Lower leg skin (tissue), 4 donors: ENCODE measurements at regions not wholly inside any gene's neighbourhood (a gene's known extent, or its start where the extent isn't known, plus 50 kb on each side); places are given as distances from the start of the nearest gene placed in this dataset.

ENCODE experiments used
- DNase-seq, 2 donors: peaks; one replicate each; pipeline ENCODE4 v3.0.0-alpha.2; 2019; ENCODE audit warnings: low spot score in 2 of 2
- H3K4me3 ChIP-seq: fragments of 200-600 bp; sonication (generic); 2 replicates; pipeline ENCODE4 v1.5.1; 2017; ENCODE audit warnings: mild to moderate bottlenecking, low read depth; ENCODE audit not compliant: poor library complexity, severe bottlenecking
- CTCF ChIP-seq, 3 donors: fragments of 450-650 bp; IDR thresholded peaks; one replicate each; pipeline ENCODE4 v1.5.1; 2016; ENCODE audit warnings: antibody characterized with exemption in 3 of 3, mild to moderate bottlenecking in 3 of 3, moderate library complexity in 2 of 3
- POLR2A ChIP-seq, 2 donors: fragments of 450-650 bp; IDR thresholded peaks; one replicate each; pipeline ENCODE4 v1.6.1; 2016 to 2017; ENCODE audit warnings: antibody characterized with exemption in 2 of 2, mild to moderate bottlenecking in 1 of 2, moderate library complexity in 1 of 2
- WGBS, 2 donors: methylation state at CpG; one replicate each; pipeline ENCODE4 v1.1.5; 2018; 5-methylcytosine and 5-hydroxymethylcytosine counted together
- intact Hi-C: fragments of 100-400 bp; cut with DNase I; formaldehyde crosslinking; loops from one replicate; pipeline ENCODE4 v1.15.0; 2023; ENCODE audit warnings: low total_unique reads

- TF ChIP-seq POLR2A (IDR thresholded peaks at IDR 0.05) = no peak
- no peak for TF ChIP-seq CTCF (IDR thresholded peaks at IDR 0.05)
- DNase-seq = no peak
- intact Hi-C loops = no loop called here
- WGBS, 2 donors = 72 to 75% methylated on average over 7 of the region's 7 CpGs
- H3K4me3 ChIP-seq = no peak overlapping the region
Measured at GRCh38 chr14:53596853-53597525, 359.6 kb downstream of the BMP4 start.

- DNase-seq = no peak
- intact Hi-C loops = no loop called here
- WGBS, 2 donors = 48 to 54% methylated on average over 3 of the region's 3 CpGs
Measured at GRCh38 chr14:53591816-53592215, 364.8 kb downstream of the BMP4 start.

GRCh38 chr14:53581504-53581903, 375.1 kb downstream of the BMP4 start:
- no peak for DNase-seq
- TF ChIP-seq POLR2A (IDR thresholded peaks at IDR 0.05) = no peak
- no peak for TF ChIP-seq CTCF (IDR thresholded peaks at IDR 0.05)
- no peak overlapping the region for H3K4me3 ChIP-seq
- intact Hi-C loops = no loop called here
- WGBS, 2 donors = 48 to 62% methylated on average over 1 of the region's 1 CpG

More at GRCh38 chr14:53591816-53592215, 364.8 kb downstream of the BMP4 start:
- H3K4me3 ChIP-seq = no peak overlapping the region
- no peak for TF ChIP-seq CTCF (IDR thresholded peaks at IDR 0.05)
- TF ChIP-seq POLR2A (IDR thresholded peaks at IDR 0.05) = no peak

GRCh38 chr14:53571641-53572328, 384.8 kb downstream of the BMP4 start:
- intact Hi-C loops = no loop called here
- 34 to 37% methylated on average over 5 of the region's 5 CpGs for WGBS, 2 donors
- TF ChIP-seq POLR2A (IDR thresholded peaks at IDR 0.05) (no peak), CTCF (IDR thresholded peaks at IDR 0.05) (no peak)
- H3K4me3 ChIP-seq = no peak overlapping the region
- DNase-seq = no peak

GRCh38 chr14:53570411-53571387, 385.9 kb downstream of the BMP4 start:
- 80 to 87% methylated on average over 9 of the region's 9 CpGs for WGBS, 2 donors
- intact Hi-C loops = no loop called here
- TF ChIP-seq CTCF (IDR thresholded peaks at IDR 0.05) = no peak
- TF ChIP-seq POLR2A (IDR thresholded peaks at IDR 0.05) = no peak
- no peak for DNase-seq
- H3K4me3 ChIP-seq = no peak overlapping the region
